ENCODE measurements at regions not wholly inside any gene's neighbourhood (a gene's known extent, or its start where the extent isn't known, plus 50 kb on each side); places are given as distances from the start of the nearest gene placed in this dataset.

DNA sequence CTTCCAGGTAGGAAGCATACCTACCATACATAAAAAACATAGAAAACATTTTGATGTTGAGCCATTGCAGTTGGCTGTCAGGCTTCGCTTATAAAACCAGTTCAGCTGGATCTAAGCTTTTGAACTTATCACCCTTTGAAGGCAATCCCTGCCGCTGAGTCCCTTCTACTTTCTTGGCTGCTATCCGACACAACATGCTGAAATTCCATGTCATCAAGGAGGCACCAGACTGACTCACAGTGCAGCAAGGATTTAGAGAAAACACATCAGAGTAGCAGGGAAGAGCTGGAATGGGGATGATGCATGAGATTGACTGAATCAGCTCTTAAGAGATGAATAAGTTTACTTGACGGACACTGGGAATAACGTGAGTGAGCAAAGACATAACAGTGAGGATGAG, 135.0 kb upstream of the MAN1A1 start:
- TF ChIP-seq, protein P1, sequence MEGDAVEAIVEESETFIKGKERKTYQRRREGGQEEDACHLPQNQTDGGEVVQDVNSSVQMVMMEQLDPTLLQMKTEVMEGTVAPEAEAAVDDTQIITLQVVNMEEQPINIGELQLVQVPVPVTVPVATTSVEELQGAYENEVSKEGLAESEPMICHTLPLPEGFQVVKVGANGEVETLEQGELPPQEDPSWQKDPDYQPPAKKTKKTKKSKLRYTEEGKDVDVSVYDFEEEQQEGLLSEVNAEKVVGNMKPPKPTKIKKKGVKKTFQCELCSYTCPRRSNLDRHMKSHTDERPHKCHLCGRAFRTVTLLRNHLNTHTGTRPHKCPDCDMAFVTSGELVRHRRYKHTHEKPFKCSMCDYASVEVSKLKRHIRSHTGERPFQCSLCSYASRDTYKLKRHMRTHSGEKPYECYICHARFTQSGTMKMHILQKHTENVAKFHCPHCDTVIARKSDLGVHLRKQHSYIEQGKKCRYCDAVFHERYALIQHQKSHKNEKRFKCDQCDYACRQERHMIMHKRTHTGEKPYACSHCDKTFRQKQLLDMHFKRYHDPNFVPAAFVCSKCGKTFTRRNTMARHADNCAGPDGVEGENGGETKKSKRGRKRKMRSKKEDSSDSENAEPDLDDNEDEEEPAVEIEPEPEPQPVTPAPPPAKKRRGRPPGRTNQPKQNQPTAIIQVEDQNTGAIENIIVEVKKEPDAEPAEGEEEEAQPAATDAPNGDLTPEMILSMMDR (IDR thresholded peaks at IDR 0.05 in 8 of 11, conservative IDR thresholded peaks at IDR 0.05 in 3 of 11), result no peak
- no peak for TF ChIP-seq POLR2A (IDR thresholded peaks at IDR 0.05)
- no peak for TF ChIP-seq POLR2AphosphoS5 (IDR thresholded peaks at IDR 0.05)

Data from spleen (tissue), 7 donors.